Keratinocyte (primary cell): ENCODE measurements at regions not wholly inside any gene's neighbourhood (a gene's known extent, or its start where the extent isn't known, plus 50 kb on each side); places are given as distances from the start of the nearest gene placed in this dataset.

ENCODE experiments used
- DNase-seq: peaks from one replicate; pipeline ENCODE4 v3.0.0-alpha.2; 2011; ENCODE audit warnings: low read depth, missing footprints, low spot score
- FAIRE-seq: peaks from 2 replicates; lab custom pipeline; 2011; peaks lifted over from hg19 to GRCh38; lab: Jason Lieb, UNC
- H2AFZ ChIP-seq: 2 replicates; pipeline ENCODE4 v1.6.0; 2012; ENCODE audit warnings: low read length, control low read depth, inconsistent platforms; ENCODE audit not compliant: control insufficient read depth
- H3K27ac ChIP-seq: 2 replicates; pipeline ENCODE4 v1.5.1; 2011; ENCODE audit warnings: low read length; ENCODE audit not compliant: control insufficient read depth, insufficient read depth
- H3K27me3 ChIP-seq: 3 replicates; pipeline ENCODE4 v1.6.0; 2011; ENCODE audit warnings: low read length; ENCODE audit not compliant: control insufficient read depth, insufficient read depth; ENCODE audit errors: extremely low read depth
- H3K36me3 ChIP-seq, 2 experiments: 2 replicates in 1 of 2; 3 replicates in 1 of 2; pipeline ENCODE4 v1.5.1; 2011; ENCODE audit warnings: low read length in 2 of 2, mild to moderate bottlenecking in 1 of 2; ENCODE audit not compliant: control insufficient read depth in 2 of 2, insufficient read depth in 2 of 2; ENCODE audit errors: extremely low read depth in 1 of 2
- H3K4me1 ChIP-seq: 3 replicates; pipeline ENCODE4 v1.5.1; 2011; ENCODE audit warnings: low read length; ENCODE audit not compliant: control insufficient read depth, insufficient read depth; ENCODE audit errors: extremely low read depth
- H3K4me2 ChIP-seq: 3 replicates; pipeline ENCODE4 v1.6.0; 2011; ENCODE audit warnings: low read depth, low read length; ENCODE audit not compliant: control insufficient read depth, insufficient read depth; ENCODE audit errors: extremely low read depth
- H3K4me3 ChIP-seq, 3 experiments: fragments of 200-600 bp in 1 of 3; sonication (generic) in 1 of 3; 2 replicates in 2 of 3; 3 replicates in 1 of 3; pipeline ENCODE4 v1.5.1; 2011 to 2016; ENCODE audit warnings: low read length in 3 of 3, mild to moderate bottlenecking in 3 of 3, control low read depth in 2 of 3, inconsistent platforms in 1 of 3, low read depth in 1 of 3, mixed read lengths in 1 of 3, mixed run types in 1 of 3, moderate library complexity in 1 of 3; ENCODE audit not compliant: control insufficient read depth in 2 of 3, insufficient read depth in 2 of 3; ENCODE audit errors: extremely low read depth in 1 of 3
- H3K79me2 ChIP-seq: 2 replicates; pipeline ENCODE4 v1.6.0; 2012; ENCODE audit warnings: low read length; ENCODE audit not compliant: control insufficient read depth, insufficient read depth
- H3K9ac ChIP-seq: 3 replicates; pipeline ENCODE4 v1.6.0; 2011; ENCODE audit warnings: low read length; ENCODE audit not compliant: control insufficient read depth, insufficient read depth; ENCODE audit errors: extremely low read depth
- H3K9me1 ChIP-seq: 3 replicates; pipeline ENCODE4 v1.6.0; 2011; ENCODE audit warnings: low read length; ENCODE audit not compliant: control insufficient read depth, insufficient read depth; ENCODE audit errors: extremely low read depth
- H3K9me3 ChIP-seq: 2 replicates; pipeline ENCODE4 v1.5.1; 2012; ENCODE audit warnings: low read depth, low read length; ENCODE audit not compliant: control insufficient read depth
- H4K20me1 ChIP-seq: 3 replicates; pipeline ENCODE4 v1.6.0; 2011; ENCODE audit warnings: low read length; ENCODE audit not compliant: control insufficient read depth, insufficient read depth; ENCODE audit errors: extremely low read depth
- EZH2 ChIP-seq: IDR thresholded peaks from one replicate; pipeline ENCODE4 v1.6.1; 2012; ENCODE audit warnings: inconsistent platforms, mild to moderate bottlenecking, low read length, moderate library complexity
- dilution Hi-C: fragments of 300-500 bp; cut with MboI; formaldehyde crosslinking; loops from one replicate; pipeline ENCODE4 v1.7.0; 2020; ENCODE audit warnings: low sequenced_read_pairs; ENCODE audit not compliant: extremely low pct_ligation_motif_present
- TF ChIP-seq, protein P1 (sequence below), 3 experiments: IDR thresholded peaks in 1 of 3; conservative IDR thresholded peaks in 1 of 3; optimal IDR thresholded peaks in 1 of 3; 2 replicates in 2 of 3; 3 replicates in 1 of 3; pipeline versions ENCODE3 to v1.5.1; 2011; ENCODE audit warnings: low read length in 3 of 3, mild to moderate bottlenecking in 3 of 3, moderate library complexity in 2 of 3, control low read depth in 1 of 3, inconsistent platforms in 1 of 3; ENCODE audit not compliant: insufficient read depth in 2 of 3; ENCODE audit errors: extremely low read depth in 1 of 3

DNA sequence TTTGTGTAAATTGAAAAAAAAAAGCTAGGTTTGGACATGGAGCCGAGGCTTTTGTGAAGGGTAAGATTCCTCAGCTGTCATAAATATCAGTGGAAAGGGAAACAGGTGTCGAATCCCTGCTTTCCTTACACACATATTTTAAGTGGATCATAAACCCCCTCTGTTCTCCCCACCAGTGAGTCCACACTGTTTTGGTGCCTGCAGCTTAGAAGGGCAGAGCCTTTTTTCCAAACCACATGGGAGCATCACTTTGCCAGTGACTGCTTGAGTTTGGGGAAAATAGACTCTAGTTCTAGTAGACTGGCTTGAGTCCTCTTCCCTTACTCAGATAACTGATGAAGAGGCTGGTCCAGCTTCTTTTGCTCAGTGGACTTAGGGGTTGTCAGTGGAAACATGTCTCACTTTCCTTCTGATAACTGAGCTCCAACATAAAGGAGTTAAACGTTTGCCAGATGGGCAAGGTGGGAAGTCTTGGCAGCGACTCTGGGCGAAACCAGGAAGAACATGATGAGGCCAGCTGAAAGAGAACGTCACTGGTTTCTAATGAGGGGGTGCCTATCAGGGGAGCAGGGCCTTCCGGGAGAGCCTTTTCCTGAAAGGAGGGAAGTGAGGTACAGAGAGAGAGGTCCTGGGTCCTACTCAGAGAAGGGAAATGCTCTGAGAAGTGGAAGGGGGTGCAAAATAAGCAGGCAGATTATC lies 168.1 kb upstream of the PARP11 start:
- H3K9me1 ChIP-seq = no peaks in the 10 kb centered on the region
- H4K20me1 ChIP-seq = no peaks in the 10 kb centered on the region
- no peaks in the 10 kb centered on the region for H3K27me3 ChIP-seq
- FAIRE-seq (peak; percentile 59), DNase-seq (no peak)
- peaks cover 10% of the 10 kb centered on the region for H3K4me1 ChIP-seq
- no peaks in the 10 kb centered on the region for H3K79me2 ChIP-seq
- dilution Hi-C loops = no loop called here
- no peaks in the 10 kb centered on the region for H3K9me3 ChIP-seq
- peak overlapping the region; percentile 51 for H2AFZ ChIP-seq
- H3K27ac ChIP-seq = no peak overlapping the region
- peak overlapping the region; percentile 11 for H3K9ac ChIP-seq
- no peaks in the 10 kb centered on the region for H3K36me3 ChIP-seq
- TF ChIP-seq, protein P1, sequence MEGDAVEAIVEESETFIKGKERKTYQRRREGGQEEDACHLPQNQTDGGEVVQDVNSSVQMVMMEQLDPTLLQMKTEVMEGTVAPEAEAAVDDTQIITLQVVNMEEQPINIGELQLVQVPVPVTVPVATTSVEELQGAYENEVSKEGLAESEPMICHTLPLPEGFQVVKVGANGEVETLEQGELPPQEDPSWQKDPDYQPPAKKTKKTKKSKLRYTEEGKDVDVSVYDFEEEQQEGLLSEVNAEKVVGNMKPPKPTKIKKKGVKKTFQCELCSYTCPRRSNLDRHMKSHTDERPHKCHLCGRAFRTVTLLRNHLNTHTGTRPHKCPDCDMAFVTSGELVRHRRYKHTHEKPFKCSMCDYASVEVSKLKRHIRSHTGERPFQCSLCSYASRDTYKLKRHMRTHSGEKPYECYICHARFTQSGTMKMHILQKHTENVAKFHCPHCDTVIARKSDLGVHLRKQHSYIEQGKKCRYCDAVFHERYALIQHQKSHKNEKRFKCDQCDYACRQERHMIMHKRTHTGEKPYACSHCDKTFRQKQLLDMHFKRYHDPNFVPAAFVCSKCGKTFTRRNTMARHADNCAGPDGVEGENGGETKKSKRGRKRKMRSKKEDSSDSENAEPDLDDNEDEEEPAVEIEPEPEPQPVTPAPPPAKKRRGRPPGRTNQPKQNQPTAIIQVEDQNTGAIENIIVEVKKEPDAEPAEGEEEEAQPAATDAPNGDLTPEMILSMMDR (optimal IDR thresholded peaks at IDR 0.05 in 1 of 3, IDR thresholded peaks at IDR 0.05 in 1 of 3, conservative IDR thresholded peaks at IDR 0.05 in 1 of 3; ENCODE audit: extremely low read depth in 1 of 3, insufficient read depth in 2 of 3, low read length in 3 of 3) = no peak
- no peak for TF ChIP-seq EZH2
- no peak overlapping the region for H3K4me3 ChIP-seq
- peak overlapping the region; percentile 2 for H3K4me2 ChIP-seq

DNA sequence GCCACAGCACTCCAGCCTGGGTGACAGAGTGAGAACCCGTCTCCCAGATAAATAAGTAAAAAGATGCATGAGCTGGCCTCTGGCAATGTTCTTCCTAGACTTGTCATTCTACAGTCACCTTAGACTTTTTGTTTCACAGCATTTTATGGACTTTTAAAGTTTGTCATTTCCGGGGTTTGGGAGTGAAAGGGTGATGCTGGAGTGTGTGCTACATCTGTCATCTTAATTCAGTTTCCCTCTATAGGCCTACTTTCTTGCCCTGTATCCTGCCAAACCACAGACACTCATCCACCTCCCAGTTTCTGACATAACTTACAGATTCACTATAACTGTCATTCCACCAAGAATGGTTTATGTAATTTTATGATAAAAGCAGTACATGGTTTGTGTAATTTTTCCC lies 166.7 kb upstream of the PARP11 start:
- peaks cover 10% of the 10 kb centered on the region for H3K4me1 ChIP-seq
- no peak overlapping the region for H3K27ac ChIP-seq
- TF ChIP-seq, protein P1 (optimal IDR thresholded peaks at IDR 0.05 in 1 of 3, IDR thresholded peaks at IDR 0.05 in 1 of 3, conservative IDR thresholded peaks at IDR 0.05 in 1 of 3; ENCODE audit: extremely low read depth in 1 of 3, insufficient read depth in 2 of 3, low read length in 3 of 3) = no peak
- no peak for TF ChIP-seq EZH2
- H3K4me3 ChIP-seq = no peak overlapping the region
- H3K9me1 ChIP-seq = no peaks in the 10 kb centered on the region
- no peaks in the 10 kb centered on the region for H3K9me3 ChIP-seq
- H3K36me3 ChIP-seq = no peaks in the 10 kb centered on the region
- H4K20me1 ChIP-seq = no peaks in the 10 kb centered on the region
- no peak overlapping the region for H3K4me2 ChIP-seq
- no peak overlapping the region for H2AFZ ChIP-seq
- DNase-seq (no peak), FAIRE-seq (no peak)
- no peak overlapping the region for H3K9ac ChIP-seq
- no peaks in the 10 kb centered on the region for H3K27me3 ChIP-seq
- H3K79me2 ChIP-seq = no peaks in the 10 kb centered on the region
- dilution Hi-C loops = no loop called here
